MM.1S (cell line): ENCODE measurements at regions not wholly inside any gene's neighbourhood (a gene's known extent, or its start where the extent isn't known, plus 50 kb on each side); places are given as distances from the start of the nearest gene placed in this dataset.

ENCODE experiments used
- DNase-seq: peaks from one replicate; pipeline ENCODE4 v3.0.0-alpha.2; 2015
- H2AFZ ChIP-seq: fragments of 300-600 bp; sonication (generic); 2 replicates; pipeline ENCODE4 v1.6.0; 2016; ENCODE audit warnings: antibody characterized with exemption, low read length
- H3F3A ChIP-seq: fragments of 300-600 bp; sonication (generic); 2 replicates; pipeline ENCODE4 v1.6.1; 2016; ENCODE audit warnings: mild to moderate bottlenecking, antibody characterized with exemption, low read length, moderate library complexity, mixed read lengths; ENCODE audit not compliant: insufficient read depth
- H3K27ac ChIP-seq: fragments of 300-600 bp; sonication (generic); 2 replicates; pipeline ENCODE4 v1.5.1; 2016; ENCODE audit warnings: mild to moderate bottlenecking, low read length
- H3K27me3 ChIP-seq: fragments of 300-600 bp; sonication (generic); replicated peaks from 2 replicates; pipeline ENCODE4 v1.6.0; 2016; ENCODE audit warnings: low read length; ENCODE audit not compliant: insufficient read depth
- H3K36me3 ChIP-seq: fragments of 300-600 bp; sonication (generic); replicated peaks from 2 replicates; pipeline ENCODE4 v1.6.1; 2016; ENCODE audit warnings: mild to moderate bottlenecking, low read length, mixed read lengths; ENCODE audit not compliant: insufficient read depth
- H3K4me1 ChIP-seq: fragments of 300-600 bp; sonication (generic); 2 replicates; pipeline ENCODE4 v1.6.1; 2016; ENCODE audit warnings: low read length, mixed read lengths
- H3K4me2 ChIP-seq: fragments of 300-600 bp; sonication (generic); 2 replicates; pipeline ENCODE4 v1.6.0; 2016; ENCODE audit warnings: low read depth, low read length
- H3K4me3 ChIP-seq: fragments of 300-600 bp; sonication (generic); 2 replicates; pipeline ENCODE4 v1.5.1; 2016; ENCODE audit warnings: low read length, mixed read lengths
- H3K79me2 ChIP-seq: fragments of 300-600 bp; sonication (generic); 2 replicates; pipeline ENCODE4 v1.6.1; 2016; ENCODE audit warnings: mixed run types, low read length, mixed read lengths
- H3K9ac ChIP-seq: fragments of 300-600 bp; sonication (generic); 2 replicates; pipeline ENCODE4 v1.6.1; 2016; ENCODE audit warnings: low read length, mixed read lengths
- H3K9me2 ChIP-seq: fragments of 300-600 bp; sonication (generic); replicated peaks from 2 replicates; pipeline ENCODE4 v1.6.1; 2016; ENCODE audit warnings: mild to moderate bottlenecking, low read length, mixed read lengths; ENCODE audit not compliant: insufficient read depth
- H3K9me3 ChIP-seq: fragments of 300-600 bp; sonication (generic); replicated peaks from 2 replicates; pipeline ENCODE4 v1.6.1; 2016; ENCODE audit warnings: mild to moderate bottlenecking, low read length, mixed read lengths; ENCODE audit not compliant: insufficient read depth
- H4K20me1 ChIP-seq: fragments of 300-600 bp; sonication (generic); 2 replicates; pipeline ENCODE4 v1.6.1; 2016; ENCODE audit warnings: mild to moderate bottlenecking, low read length, moderate library complexity, mixed read lengths; ENCODE audit not compliant: insufficient read depth
- EZH2 ChIP-seq: fragments of 300-600 bp; sonication (generic); optimal IDR thresholded peaks from 2 replicates; pipeline ENCODE3; 2017; ENCODE audit warnings: low read depth, mild to moderate bottlenecking, antibody characterized with exemption, low read length, mixed read lengths
- EZH2phosphoT487 ChIP-seq: fragments of 300-600 bp; sonication (generic); IDR thresholded peaks from 2 replicates; pipeline ENCODE4 v1.6.1; 2018; ENCODE audit warnings: antibody characterized with exemption, low read length
- TF ChIP-seq, protein P1 (sequence below): fragments of 300-600 bp; sonication (generic); IDR thresholded peaks from 2 replicates; pipeline ENCODE4 v1.5.1; 2016; ENCODE audit warnings: antibody characterized with exemption, low read length, mixed read lengths

DNA sequence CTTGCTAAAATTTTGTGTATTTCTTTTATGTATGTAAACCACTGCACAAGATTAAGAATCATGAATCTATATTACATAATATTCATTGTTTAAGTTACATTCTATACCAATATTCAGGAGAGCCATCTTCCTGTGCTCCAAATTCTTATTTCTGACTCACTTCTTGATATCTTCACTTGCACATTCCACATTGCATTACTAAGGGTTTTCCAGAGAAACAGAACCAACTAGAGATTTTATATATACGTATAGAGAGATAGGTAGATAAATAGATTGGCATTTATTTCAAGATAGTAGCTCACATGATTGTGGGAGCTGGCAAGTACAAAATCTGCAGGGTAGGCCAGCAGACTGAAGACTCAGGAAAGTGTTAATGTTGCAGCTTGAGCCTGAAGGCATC, 222.2 kb upstream of the PRSS16 start:
- H3K4me2 ChIP-seq: no peak overlapping the region
- TF ChIP-seq EZH2phosphoT487 (no peak), EZH2 (no peak)
- TF ChIP-seq, protein P1, sequence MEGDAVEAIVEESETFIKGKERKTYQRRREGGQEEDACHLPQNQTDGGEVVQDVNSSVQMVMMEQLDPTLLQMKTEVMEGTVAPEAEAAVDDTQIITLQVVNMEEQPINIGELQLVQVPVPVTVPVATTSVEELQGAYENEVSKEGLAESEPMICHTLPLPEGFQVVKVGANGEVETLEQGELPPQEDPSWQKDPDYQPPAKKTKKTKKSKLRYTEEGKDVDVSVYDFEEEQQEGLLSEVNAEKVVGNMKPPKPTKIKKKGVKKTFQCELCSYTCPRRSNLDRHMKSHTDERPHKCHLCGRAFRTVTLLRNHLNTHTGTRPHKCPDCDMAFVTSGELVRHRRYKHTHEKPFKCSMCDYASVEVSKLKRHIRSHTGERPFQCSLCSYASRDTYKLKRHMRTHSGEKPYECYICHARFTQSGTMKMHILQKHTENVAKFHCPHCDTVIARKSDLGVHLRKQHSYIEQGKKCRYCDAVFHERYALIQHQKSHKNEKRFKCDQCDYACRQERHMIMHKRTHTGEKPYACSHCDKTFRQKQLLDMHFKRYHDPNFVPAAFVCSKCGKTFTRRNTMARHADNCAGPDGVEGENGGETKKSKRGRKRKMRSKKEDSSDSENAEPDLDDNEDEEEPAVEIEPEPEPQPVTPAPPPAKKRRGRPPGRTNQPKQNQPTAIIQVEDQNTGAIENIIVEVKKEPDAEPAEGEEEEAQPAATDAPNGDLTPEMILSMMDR: no peak
- H3K9me2 ChIP-seq: no peaks in the 10 kb centered on the region
- no peaks in the 10 kb centered on the region for H3K9me3 ChIP-seq
- no peaks in the 10 kb centered on the region for H3K4me1 ChIP-seq
- H2AFZ ChIP-seq: no peak overlapping the region
- H4K20me1 ChIP-seq: no peaks in the 10 kb centered on the region
- H3K9ac ChIP-seq: no peak overlapping the region
- no peak overlapping the region for H3K4me3 ChIP-seq
- no peaks in the 10 kb centered on the region for H3K27me3 ChIP-seq
- H3F3A ChIP-seq: no peaks in the 10 kb centered on the region
- no peak overlapping the region for H3K27ac ChIP-seq
- no peaks in the 10 kb centered on the region for H3K36me3 ChIP-seq
- no peak for DNase-seq
- H3K79me2 ChIP-seq: no peaks in the 10 kb centered on the region

DNA sequence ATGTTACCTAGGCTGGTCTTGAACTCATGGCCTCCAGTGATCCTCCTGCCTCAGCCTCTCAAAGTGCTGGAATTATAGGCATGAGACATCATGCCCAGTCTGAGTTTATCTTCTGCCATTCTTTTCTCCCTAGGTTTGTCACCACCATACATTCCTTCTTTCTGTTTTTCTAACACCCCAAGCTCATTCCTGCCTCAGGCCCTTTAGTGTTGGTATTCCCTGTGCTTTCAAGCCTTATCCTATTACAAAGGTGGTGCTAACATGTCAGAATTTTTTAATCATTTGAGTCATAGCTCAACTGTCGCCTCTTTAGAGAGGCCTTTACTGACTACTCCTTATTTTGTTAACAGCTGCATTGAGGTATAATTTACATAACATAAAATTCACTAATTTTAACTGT, 221.1 kb upstream of the PRSS16 start:
- H3K9me2 ChIP-seq: no peaks in the 10 kb centered on the region
- no peaks in the 10 kb centered on the region for H3K9me3 ChIP-seq
- H3K4me1 ChIP-seq: no peaks in the 10 kb centered on the region
- no peak overlapping the region for H3K9ac ChIP-seq
- H3K4me3 ChIP-seq: no peak overlapping the region
- DNase-seq: no peak
- no peaks in the 10 kb centered on the region for H3K36me3 ChIP-seq
- no peak for TF ChIP-seq EZH2phosphoT487
- TF ChIP-seq, protein P1: no peak
- no peak for TF ChIP-seq EZH2
- H3K4me2 ChIP-seq: no peak overlapping the region
- H3K27me3 ChIP-seq: no peaks in the 10 kb centered on the region
- no peak overlapping the region for H3K27ac ChIP-seq
- no peaks in the 10 kb centered on the region for H3K79me2 ChIP-seq
- no peak overlapping the region for H2AFZ ChIP-seq
- H3F3A ChIP-seq: no peaks in the 10 kb centered on the region
- H4K20me1 ChIP-seq: no peaks in the 10 kb centered on the region

DNA sequence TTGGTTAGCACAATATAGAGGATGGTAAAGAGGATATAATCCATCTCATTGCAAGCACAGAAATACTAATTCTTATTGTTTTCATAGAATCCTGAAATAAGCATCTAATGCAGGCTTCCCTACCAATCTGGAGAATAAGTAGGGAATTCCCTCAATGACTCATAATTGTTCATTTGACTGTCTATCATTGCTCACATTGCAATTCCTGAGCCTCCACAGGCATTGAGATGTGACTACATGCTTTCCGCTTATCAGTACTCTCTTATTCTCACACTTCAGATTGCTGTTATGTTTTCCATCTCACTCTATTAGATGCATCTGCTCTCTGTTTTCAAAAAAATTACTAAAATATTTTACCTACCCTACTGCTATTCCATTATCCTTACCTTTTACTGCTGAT, 216.2 kb upstream of the PRSS16 start:
- Histone ChIP-seq H3F3A (no peaks in the 10 kb centered on the region), H3K9me2 (no peaks in the 10 kb centered on the region), H3K36me3 (no peaks in the 10 kb centered on the region), H3K27me3 (no peaks in the 10 kb centered on the region), H3K27ac (no peak overlapping the region), H3K4me3 (no peak overlapping the region), H3K4me2 (no peak overlapping the region), H3K9me3 (no peaks in the 10 kb centered on the region), H3K4me1 (no peaks in the 10 kb centered on the region), H2AFZ (no peak overlapping the region), H3K79me2 (no peaks in the 10 kb centered on the region), H4K20me1 (no peaks in the 10 kb centered on the region), H3K9ac (no peak overlapping the region)
- DNase-seq: no peak
- TF ChIP-seq, protein P1: no peak
- TF ChIP-seq EZH2 (no peak), EZH2phosphoT487 (no peak)
